Osteoblast (primary cell): ENCODE measurements at regions not wholly inside any gene's neighbourhood (a gene's known extent, or its start where the extent isn't known, plus 50 kb on each side); places are given as distances from the start of the nearest gene placed in this dataset.

ENCODE experiments used
- DNase-seq: peaks from one replicate; pipeline ENCODE4 v3.0.0; 2011; ENCODE audit warnings: low spot score, mixed read lengths; ENCODE audit not compliant: insufficient read length; ENCODE audit errors: missing footprints
- H2AFZ ChIP-seq: 2 replicates; pipeline ENCODE4 v1.6.0; 2011; ENCODE audit warnings: mild to moderate bottlenecking, low read length
- H3K27ac ChIP-seq: 2 replicates; pipeline ENCODE4 v1.5.1; 2011; ENCODE audit warnings: mild to moderate bottlenecking, low read depth, low read length, moderate library complexity
- H3K27me3 ChIP-seq: 2 replicates; pipeline ENCODE4 v1.6.0; 2012; ENCODE audit warnings: mild to moderate bottlenecking, control low read depth, inconsistent platforms, low read length, moderate library complexity; ENCODE audit not compliant: insufficient read depth
- H3K36me3 ChIP-seq: 2 replicates; pipeline ENCODE4 v1.5.1; 2011; ENCODE audit warnings: mild to moderate bottlenecking, low read length, control low read depth, moderate library complexity; ENCODE audit not compliant: insufficient read depth
- H3K4me1 ChIP-seq: 2 replicates; pipeline ENCODE4 v1.5.1; 2011; ENCODE audit warnings: mild to moderate bottlenecking, low read length, control low read depth, moderate library complexity; ENCODE audit not compliant: insufficient read depth
- H3K4me2 ChIP-seq: 2 replicates; pipeline ENCODE4 v1.6.0; 2011; ENCODE audit warnings: mild to moderate bottlenecking, low read length; ENCODE audit not compliant: insufficient read depth
- H3K4me3 ChIP-seq: fragments of 200-600 bp; sonication (generic); 3 replicates; pipeline ENCODE4 v1.5.1; 2012; ENCODE audit warnings: mild to moderate bottlenecking, low read length, inconsistent platforms; ENCODE audit not compliant: insufficient read depth
- H3K79me2 ChIP-seq: 2 replicates; pipeline ENCODE4 v1.6.0; 2012; ENCODE audit warnings: mild to moderate bottlenecking, low read length, control low read depth, inconsistent platforms; ENCODE audit not compliant: insufficient read depth
- H3K9me3 ChIP-seq: 2 replicates; pipeline ENCODE4 v1.5.1; 2011; ENCODE audit warnings: low read depth, low read length, control low read depth
- H4K20me1 ChIP-seq: 2 replicates; pipeline ENCODE4 v1.6.0; 2012; ENCODE audit warnings: mild to moderate bottlenecking, low read length, control low read depth; ENCODE audit not compliant: insufficient read depth
- CTCF ChIP-seq: IDR thresholded peaks from 2 replicates; pipeline ENCODE4 v1.5.1; 2011; ENCODE audit warnings: mild to moderate bottlenecking, low read depth, low read length, moderate library complexity; ENCODE audit errors: extremely low read depth

- H3K4me3 ChIP-seq: no peak overlapping the region
- H2AFZ ChIP-seq: no peak overlapping the region
- no peak for DNase-seq
- H4K20me1 ChIP-seq: no peaks in the 10 kb centered on the region
- TF ChIP-seq CTCF: no peak
- no peaks in the 10 kb centered on the region for H3K36me3 ChIP-seq
- H3K27ac ChIP-seq: no peak overlapping the region
- no peak overlapping the region for H3K4me2 ChIP-seq
- H3K27me3 ChIP-seq: no peaks in the 10 kb centered on the region
- H3K4me1 ChIP-seq: no peaks in the 10 kb centered on the region
- H3K9me3 ChIP-seq: no peaks in the 10 kb centered on the region
- H3K79me2 ChIP-seq: no peaks in the 10 kb centered on the region
Observed at GRCh38 chr16:26680671-26681070, 386.1 kb upstream of the C16orf82 start.

GRCh38 chr16:26688105-26688504 lies 378.6 kb upstream of the C16orf82 start:
- H3K4me2 ChIP-seq: no peak overlapping the region
- no peaks in the 10 kb centered on the region for H3K36me3 ChIP-seq
- no peaks in the 10 kb centered on the region for H4K20me1 ChIP-seq
- H2AFZ ChIP-seq: no peak overlapping the region
- no peak overlapping the region for H3K27ac ChIP-seq
- H3K4me3 ChIP-seq: no peak overlapping the region
- H3K27me3 ChIP-seq: no peaks in the 10 kb centered on the region
- no peaks in the 10 kb centered on the region for H3K9me3 ChIP-seq
- H3K79me2 ChIP-seq: no peaks in the 10 kb centered on the region
- DNase-seq: no peak
- no peak for TF ChIP-seq CTCF
- H3K4me1 ChIP-seq: no peaks in the 10 kb centered on the region

- Histone ChIP-seq H3K27ac (no peak overlapping the region), H3K4me1 (no peaks in the 10 kb centered on the region), H3K79me2 (no peaks in the 10 kb centered on the region), H3K4me2 (no peak overlapping the region), H4K20me1 (no peaks in the 10 kb centered on the region), H3K4me3 (no peak overlapping the region), H3K9me3 (no peaks in the 10 kb centered on the region), H2AFZ (no peak overlapping the region), H3K27me3 (no peaks in the 10 kb centered on the region), H3K36me3 (no peaks in the 10 kb centered on the region)
- no peak for DNase-seq
- TF ChIP-seq CTCF: no peak
Observed at GRCh38 chr16:26688699-26689098, 378.0 kb upstream of the C16orf82 start.

- no peaks in the 10 kb centered on the region for H3K27me3 ChIP-seq
- H3K4me2 ChIP-seq: no peak overlapping the region
- H4K20me1 ChIP-seq: no peaks in the 10 kb centered on the region
- H3K27ac ChIP-seq: no peak overlapping the region
- H3K4me1 ChIP-seq: no peaks in the 10 kb centered on the region
- DNase-seq: no peak
- H3K36me3 ChIP-seq: no peaks in the 10 kb centered on the region
- H3K9me3 ChIP-seq: no peaks in the 10 kb centered on the region
- no peak overlapping the region for H3K4me3 ChIP-seq
- no peaks in the 10 kb centered on the region for H3K79me2 ChIP-seq
- no peak for TF ChIP-seq CTCF
- H2AFZ ChIP-seq: no peak overlapping the region
Observed at GRCh38 chr16:26692658-26693057, 374.1 kb upstream of the C16orf82 start.
